ENCODE measurements at regions not wholly inside any gene's neighbourhood (a gene's known extent, or its start where the extent isn't known, plus 50 kb on each side); places are given as distances from the start of the nearest gene placed in this dataset.

- TF ChIP-seq POLR2A (IDR thresholded peaks at IDR 0.05) (no peak), CTCF (IDR thresholded peaks at IDR 0.05) (no peak)
Measured at GRCh38 chr10:30228417-30229036, 120.6 kb downstream of the MTPAP start.
